MM.1S (cell line): ENCODE measurements at regions not wholly inside any gene's neighbourhood (a gene's known extent, or its start where the extent isn't known, plus 50 kb on each side); places are given as distances from the start of the nearest gene placed in this dataset.

Source experiments
- EZH2 ChIP-seq: fragments of 300-600 bp; sonication (generic); optimal IDR thresholded peaks from 2 replicates; pipeline ENCODE3; 2017; ENCODE audit warnings: low read depth, mild to moderate bottlenecking, antibody characterized with exemption, low read length, mixed read lengths
- EZH2phosphoT487 ChIP-seq: fragments of 300-600 bp; sonication (generic); IDR thresholded peaks from 2 replicates; pipeline ENCODE4 v1.6.1; 2018; ENCODE audit warnings: antibody characterized with exemption, low read length
- TF ChIP-seq, protein P1 (sequence below): fragments of 300-600 bp; sonication (generic); IDR thresholded peaks from 2 replicates; pipeline ENCODE4 v1.5.1; 2016; ENCODE audit warnings: antibody characterized with exemption, low read length, mixed read lengths

DNA sequence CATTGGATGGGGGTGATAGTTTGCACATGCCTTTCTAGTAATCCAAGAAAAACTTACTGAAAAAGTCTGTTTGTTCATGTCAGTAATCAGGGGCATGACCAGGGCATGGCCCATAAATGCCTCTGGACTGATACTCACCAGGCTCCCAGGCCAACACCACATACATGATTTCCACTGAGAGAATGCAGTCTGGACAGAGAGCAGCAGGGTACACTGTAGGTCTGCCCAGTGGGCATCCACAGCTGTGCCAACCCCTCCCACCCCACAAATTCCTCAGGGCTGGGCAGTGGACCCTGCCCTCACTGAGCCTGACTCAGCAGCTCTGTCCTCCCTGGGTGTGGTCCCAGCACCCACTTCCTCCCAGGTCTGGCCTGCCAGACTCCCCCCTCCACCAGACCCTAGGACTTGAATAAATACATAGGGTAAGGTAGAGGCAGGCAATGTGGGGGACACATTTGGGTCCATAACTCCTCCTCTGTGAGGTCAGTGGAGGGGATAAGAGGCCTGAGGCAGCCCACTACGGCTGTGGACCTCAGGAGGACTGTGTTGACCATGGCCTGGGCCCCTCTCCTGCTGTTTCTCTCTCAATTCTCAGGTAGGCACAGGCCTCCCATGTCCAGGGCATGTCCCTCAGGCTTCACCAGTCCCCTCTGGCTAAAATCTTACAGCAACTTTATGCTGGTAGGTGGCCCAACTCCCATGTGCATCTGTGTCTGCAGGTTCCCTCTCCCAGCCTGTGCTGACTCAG lies 92.2 kb upstream of the TOP3B start:
- TF ChIP-seq, protein P1, sequence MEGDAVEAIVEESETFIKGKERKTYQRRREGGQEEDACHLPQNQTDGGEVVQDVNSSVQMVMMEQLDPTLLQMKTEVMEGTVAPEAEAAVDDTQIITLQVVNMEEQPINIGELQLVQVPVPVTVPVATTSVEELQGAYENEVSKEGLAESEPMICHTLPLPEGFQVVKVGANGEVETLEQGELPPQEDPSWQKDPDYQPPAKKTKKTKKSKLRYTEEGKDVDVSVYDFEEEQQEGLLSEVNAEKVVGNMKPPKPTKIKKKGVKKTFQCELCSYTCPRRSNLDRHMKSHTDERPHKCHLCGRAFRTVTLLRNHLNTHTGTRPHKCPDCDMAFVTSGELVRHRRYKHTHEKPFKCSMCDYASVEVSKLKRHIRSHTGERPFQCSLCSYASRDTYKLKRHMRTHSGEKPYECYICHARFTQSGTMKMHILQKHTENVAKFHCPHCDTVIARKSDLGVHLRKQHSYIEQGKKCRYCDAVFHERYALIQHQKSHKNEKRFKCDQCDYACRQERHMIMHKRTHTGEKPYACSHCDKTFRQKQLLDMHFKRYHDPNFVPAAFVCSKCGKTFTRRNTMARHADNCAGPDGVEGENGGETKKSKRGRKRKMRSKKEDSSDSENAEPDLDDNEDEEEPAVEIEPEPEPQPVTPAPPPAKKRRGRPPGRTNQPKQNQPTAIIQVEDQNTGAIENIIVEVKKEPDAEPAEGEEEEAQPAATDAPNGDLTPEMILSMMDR: no peak
- TF ChIP-seq EZH2phosphoT487 (no peak), EZH2 (no peak)
